HG02571 (cell line): ENCODE measurements at regions not wholly inside any gene's neighbourhood (a gene's known extent, or its start where the extent isn't known, plus 50 kb on each side); places are given as distances from the start of the nearest gene placed in this dataset.

ENCODE experiments used
- ATAC-seq: cut with Tn5 transposase; IDR thresholded peaks from one replicate; pipeline ENCODE4 v1.9.1; 2021; ENCODE audit warnings: mild to moderate bottlenecking, moderate library complexity; ENCODE audit not compliant: unreplicated experiment

GRCh38 chr2:64396551-64396950 is 57.4 kb upstream of the LGALSL start:
- ATAC-seq, result no peak

DNA sequence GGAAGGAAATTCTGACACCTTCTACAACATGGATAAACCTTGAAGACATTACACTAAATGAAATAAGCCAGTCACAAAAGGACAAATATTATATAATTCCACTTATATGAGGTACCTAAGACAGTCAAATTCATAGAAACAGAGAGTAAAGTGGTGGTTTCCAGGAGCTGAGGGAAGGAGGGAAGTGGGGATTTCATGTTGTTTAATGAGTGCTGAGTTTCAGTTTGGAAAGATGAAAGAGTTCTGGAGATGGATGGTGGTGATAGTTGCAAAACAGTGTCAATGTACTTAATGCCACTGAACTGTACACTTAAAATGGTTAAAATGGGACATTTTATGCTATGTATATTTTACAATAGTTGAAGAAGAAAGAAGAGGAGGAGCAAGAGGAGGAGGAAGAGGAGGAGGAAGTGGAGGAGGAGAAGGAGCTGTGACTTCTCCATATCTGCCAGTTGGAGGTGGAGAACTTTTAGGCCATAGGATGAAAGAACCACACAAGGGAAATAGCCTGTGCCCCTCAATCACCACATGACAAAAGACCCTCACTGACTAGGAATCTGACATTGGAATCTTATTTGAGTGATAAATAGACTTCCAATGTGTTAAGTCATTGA is 55.3 kb upstream of the LGALSL start:
- ATAC-seq, result no peak

- no peak for ATAC-seq
These were observed 54.4 kb upstream of the LGALSL start for GRCh38 chr2:64399521-64399920.

DNA sequence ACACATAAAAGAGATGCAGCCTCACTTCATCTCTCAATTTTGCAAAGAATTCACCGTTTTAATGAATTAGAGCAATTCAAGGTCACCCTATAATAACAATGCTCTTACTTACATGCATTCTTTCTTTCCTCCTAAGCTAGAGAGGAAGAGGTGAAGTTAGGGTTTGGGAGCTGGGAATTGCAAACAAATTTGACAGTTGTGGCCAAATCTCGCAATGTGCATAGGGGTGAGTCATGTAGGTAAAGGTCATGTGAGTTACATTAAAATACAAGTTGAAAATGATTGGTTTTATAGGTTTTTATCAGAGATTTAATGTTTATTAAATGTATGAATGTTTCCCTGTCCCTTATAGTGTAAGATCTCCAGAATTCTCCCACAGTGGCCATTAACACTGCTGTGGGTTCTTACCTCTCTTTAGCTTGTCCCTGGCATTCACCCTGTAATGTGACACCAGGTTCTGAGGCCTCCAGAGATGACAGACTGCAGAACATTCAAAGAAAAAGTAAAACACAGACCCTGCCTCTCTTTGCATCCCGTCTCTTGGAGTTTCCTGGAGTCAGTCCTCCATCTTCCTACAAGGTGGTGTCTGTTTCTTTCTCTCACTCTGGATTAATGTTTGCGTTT is 53.7 kb upstream of the LGALSL start:
- ATAC-seq, result no peak

GRCh38 chr2:64400733-64401528 is 53.0 kb upstream of the LGALSL start:
- no peak for ATAC-seq

- no peak for ATAC-seq
These were observed 52.5 kb upstream of the LGALSL start for GRCh38 chr2:64401529-64401880.

DNA sequence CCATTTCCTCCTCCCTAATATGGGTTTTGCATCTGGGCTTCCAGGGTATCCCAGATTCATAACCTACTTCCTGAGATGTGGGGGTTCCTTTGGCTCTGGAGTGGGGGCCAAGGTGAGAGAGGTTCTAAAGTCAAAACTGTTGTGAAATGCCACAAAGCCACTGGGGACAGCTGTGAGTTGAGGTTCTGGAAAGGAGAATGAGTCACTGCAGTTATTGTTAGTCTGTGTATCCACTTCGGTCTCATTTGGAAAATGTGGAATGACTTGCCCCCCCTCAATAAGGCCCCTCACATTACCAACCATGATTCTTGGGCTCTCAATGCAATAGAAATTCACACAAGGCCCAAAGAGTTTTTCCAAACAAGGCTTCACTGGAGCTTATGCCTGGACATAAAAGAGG is 51.1 kb upstream of the LGALSL start:
- ATAC-seq, result no peak

- ATAC-seq, result no peak
These were observed 50.5 kb upstream of the LGALSL start for GRCh38 chr2:64403426-64403825.

- ATAC-seq, result no peak
These were observed 49.8 kb upstream of the LGALSL start for GRCh38 chr2:64404002-64404731.
